ENCODE measurements at regions not wholly inside any gene's neighbourhood (a gene's known extent, or its start where the extent isn't known, plus 50 kb on each side); places are given as distances from the start of the nearest gene placed in this dataset.
"Not testable (repeated sequence)": the region's sequence is repeated elsewhere in the genome, so short reads cannot be mapped to it uniquely, and the experiment has no call there.

DNA sequence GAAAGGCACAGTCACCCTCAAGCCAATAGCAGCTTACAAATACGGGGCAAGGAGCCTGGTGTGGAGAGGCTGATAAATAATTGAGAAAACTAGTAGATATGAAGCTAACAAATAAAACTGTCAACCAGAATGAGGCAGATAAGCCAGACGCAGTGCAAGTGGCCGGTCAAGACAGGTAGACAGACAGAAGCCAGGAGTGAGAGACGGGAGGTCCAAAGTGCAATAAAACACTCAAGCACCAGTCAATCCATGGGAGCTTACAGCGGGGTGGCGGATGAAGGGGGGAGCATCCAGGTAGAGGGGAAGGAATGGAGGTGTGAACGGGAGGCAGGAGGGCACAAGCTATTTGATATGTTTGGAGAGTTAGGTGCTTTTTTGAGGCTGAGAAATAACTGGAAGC is 193.1 kb downstream of the FOXD4L6 start:
- intact Hi-C loops (cut with DNase I; ENCODE audit: low total_unique reads) (no loop called here), in situ Hi-C loops (cut with MboI; ENCODE audit: low pct_ligation_motif_present in 1 of 4, low pct_unique_long_range_greater_than_20kb in 1 of 4, low sequenced_read_pairs in 3 of 4) (no loop called here)
- no peak for DNase-seq
- Histone ChIP-seq H3K36me3 (no peaks in the 10 kb centered on the region), H3K4me3 (no peak overlapping the region), H3K4me1 (no peaks in the 10 kb centered on the region), H3K27me3 (no peaks in the 10 kb centered on the region), H3K9me3 (peaks cover 20 to 35% of the 10 kb centered on the region in 2 donors), H3K27ac (no peak overlapping the region)
- TF ChIP-seq POLR2AphosphoS5 (IDR thresholded peaks at IDR 0.05) (no peak), POLR2A (IDR thresholded peaks at IDR 0.05) (no peak), CTCF (IDR thresholded peaks at IDR 0.05) (no peak), EP300 (IDR thresholded peaks at IDR 0.05; ENCODE audit: low read depth) (no peak)
- WGBS, 2 donors (ENCODE audit: low coverage in 1 of 2): 84 to 89% methylated on average over 7 of the region's 7 CpGs

DNA sequence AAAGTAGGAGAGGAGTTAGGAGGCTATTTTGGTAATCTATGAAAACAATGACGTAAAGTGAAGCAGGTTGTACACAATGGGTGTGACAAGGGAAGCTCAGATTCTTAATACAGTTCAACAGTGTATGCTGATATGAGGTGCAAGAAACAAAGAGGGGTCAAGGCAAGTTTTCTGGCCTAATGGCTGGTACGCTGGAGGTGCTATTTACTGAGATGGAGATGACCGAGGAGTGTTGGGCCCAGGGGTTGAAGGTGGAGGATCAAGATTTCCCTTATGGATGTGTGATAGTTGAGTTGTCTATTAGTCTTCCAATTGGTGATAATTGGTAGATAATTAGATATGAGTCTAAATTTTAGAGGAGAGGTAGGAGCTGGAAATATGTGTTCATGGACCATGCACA is 194.0 kb downstream of the FOXD4L6 start:
- in situ Hi-C loops (cut with MboI; ENCODE audit: low pct_ligation_motif_present in 1 of 4, low pct_unique_long_range_greater_than_20kb in 1 of 4, low sequenced_read_pairs in 3 of 4); H3K27ac ChIP-seq; H3K36me3 ChIP-seq; H3K27me3 ChIP-seq; intact Hi-C loops (cut with DNase I; ENCODE audit: low total_unique reads); DNase-seq; H3K4me1 ChIP-seq; H3K4me3 ChIP-seq: not testable (repeated sequence)
- WGBS, 2 donors (ENCODE audit: low coverage in 1 of 2): 78 to 95% methylated on average over 3 of the region's 3 CpGs
- H3K9me3 ChIP-seq: peaks cover 20 to 42% of the 10 kb centered on the region in 2 donors

- WGBS, 2 donors (ENCODE audit: low coverage in 1 of 2): 88 to 90% methylated on average over 4 of the region's 4 CpGs
- H3K27ac ChIP-seq; intact Hi-C loops (cut with DNase I; ENCODE audit: low total_unique reads); H3K4me3 ChIP-seq; H3K36me3 ChIP-seq; H3K27me3 ChIP-seq; in situ Hi-C loops (cut with MboI; ENCODE audit: low pct_ligation_motif_present in 1 of 4, low pct_unique_long_range_greater_than_20kb in 1 of 4, low sequenced_read_pairs in 3 of 4); DNase-seq; H3K4me1 ChIP-seq: not testable (repeated sequence)
- H3K9me3 ChIP-seq: peaks cover 40 to 71% of the 10 kb centered on the region in 2 donors
Observed at GRCh38 chr9:40930426-40930825, 198.1 kb downstream of the FOXD4L6 start.

DNA sequence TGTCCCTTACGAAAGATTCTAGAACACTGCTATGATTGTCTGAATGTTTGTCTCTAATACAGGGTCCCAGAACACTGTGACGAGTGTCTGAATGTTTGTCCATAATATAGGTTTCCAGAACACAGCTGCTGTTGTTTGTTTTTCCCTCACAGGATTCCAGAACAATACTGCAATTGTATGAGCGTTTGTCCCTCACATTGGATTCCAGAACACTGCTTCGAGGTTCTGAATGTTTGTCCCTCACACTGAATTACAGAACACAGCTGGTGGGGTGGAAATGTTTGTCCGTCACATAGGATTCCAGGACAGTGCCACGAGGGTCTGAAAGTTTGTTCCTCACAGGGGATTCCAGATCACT is 199.0 kb downstream of the FOXD4L6 start:
- intact Hi-C loops (cut with DNase I; ENCODE audit: low total_unique reads): not testable (repeated sequence)

GRCh38 chr9:40928803-40929487 is 199.5 kb downstream of the FOXD4L6 start:
- 77 to 79% methylated on average over 15 of the region's 15 CpGs for WGBS, 2 donors (ENCODE audit: low coverage in 1 of 2)
- no peak for DNase-seq
- Histone ChIP-seq H3K27ac (no peak overlapping the region), H3K4me3 (no peak overlapping the region), H3K9me3 (peaks cover 41 to 71% of the 10 kb centered on the region in 2 donors), H3K27me3 (no peaks in the 10 kb centered on the region), H3K36me3 (no peaks in the 10 kb centered on the region), H3K4me1 (no peaks in the 10 kb centered on the region)
- TF ChIP-seq POLR2AphosphoS5 (IDR thresholded peaks at IDR 0.05) (no peak), POLR2A (IDR thresholded peaks at IDR 0.05) (no peak), EP300 (IDR thresholded peaks at IDR 0.05; ENCODE audit: low read depth) (no peak), CTCF (IDR thresholded peaks at IDR 0.05) (no peak)
- intact Hi-C loops (cut with DNase I; ENCODE audit: low total_unique reads): no loop called here
- in situ Hi-C loops (cut with MboI; ENCODE audit: low pct_ligation_motif_present in 1 of 4, low pct_unique_long_range_greater_than_20kb in 1 of 4, low sequenced_read_pairs in 3 of 4): no loop called here

More for the DNA sequence above, 199.0 kb downstream of the FOXD4L6 start:
- peaks cover 41 to 76% of the 10 kb centered on the region in 2 donors for H3K9me3 ChIP-seq
- DNase-seq; H3K36me3 ChIP-seq; in situ Hi-C loops (cut with MboI; ENCODE audit: low pct_ligation_motif_present in 1 of 4, low pct_unique_long_range_greater_than_20kb in 1 of 4, low sequenced_read_pairs in 3 of 4); H3K4me3 ChIP-seq; H3K27me3 ChIP-seq; H3K27ac ChIP-seq; H3K4me1 ChIP-seq: not testable (repeated sequence)
- WGBS, 2 donors (ENCODE audit: low coverage in 1 of 2): 72 to 76% methylated on average over 2 to 6 of the region's 6 CpGs
